ENCODE measurements at regions not wholly inside any gene's neighbourhood (a gene's known extent, or its start where the extent isn't known, plus 50 kb on each side); places are given as distances from the start of the nearest gene placed in this dataset.
A peak's percentile ranks its signal among the peaks of the same experiment; 100 is the strongest.

DNA sequence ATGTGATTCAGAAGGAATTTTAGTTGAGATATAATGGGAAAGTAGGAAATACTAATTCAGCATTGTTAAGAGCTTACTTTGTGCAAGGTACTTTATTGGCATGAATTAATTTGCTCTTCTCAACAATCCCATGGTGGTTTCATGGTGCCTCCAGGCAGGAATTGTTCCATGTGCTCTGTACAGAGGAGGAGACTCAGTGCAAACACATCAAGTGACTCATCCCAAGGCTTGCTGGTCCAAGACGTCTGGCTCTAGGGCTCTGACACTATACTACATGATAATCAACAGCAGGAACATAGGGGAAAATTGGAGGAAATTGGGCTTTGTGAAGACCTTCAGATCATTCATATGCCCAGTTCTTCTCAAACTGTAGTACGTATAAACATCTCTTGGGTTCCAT, 66.5 kb upstream of the PRKG1 start:
- TF ChIP-seq, protein P1, sequence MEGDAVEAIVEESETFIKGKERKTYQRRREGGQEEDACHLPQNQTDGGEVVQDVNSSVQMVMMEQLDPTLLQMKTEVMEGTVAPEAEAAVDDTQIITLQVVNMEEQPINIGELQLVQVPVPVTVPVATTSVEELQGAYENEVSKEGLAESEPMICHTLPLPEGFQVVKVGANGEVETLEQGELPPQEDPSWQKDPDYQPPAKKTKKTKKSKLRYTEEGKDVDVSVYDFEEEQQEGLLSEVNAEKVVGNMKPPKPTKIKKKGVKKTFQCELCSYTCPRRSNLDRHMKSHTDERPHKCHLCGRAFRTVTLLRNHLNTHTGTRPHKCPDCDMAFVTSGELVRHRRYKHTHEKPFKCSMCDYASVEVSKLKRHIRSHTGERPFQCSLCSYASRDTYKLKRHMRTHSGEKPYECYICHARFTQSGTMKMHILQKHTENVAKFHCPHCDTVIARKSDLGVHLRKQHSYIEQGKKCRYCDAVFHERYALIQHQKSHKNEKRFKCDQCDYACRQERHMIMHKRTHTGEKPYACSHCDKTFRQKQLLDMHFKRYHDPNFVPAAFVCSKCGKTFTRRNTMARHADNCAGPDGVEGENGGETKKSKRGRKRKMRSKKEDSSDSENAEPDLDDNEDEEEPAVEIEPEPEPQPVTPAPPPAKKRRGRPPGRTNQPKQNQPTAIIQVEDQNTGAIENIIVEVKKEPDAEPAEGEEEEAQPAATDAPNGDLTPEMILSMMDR (IDR thresholded peaks at IDR 0.05) = no peak
- no peak for TF ChIP-seq POLR2A (IDR thresholded peaks at IDR 0.05)
- Histone ChIP-seq H3K36me3 (replicated peaks in 1 of 2) (no peaks in the 10 kb centered on the region), H3K27ac (no peak overlapping the region), H3K9me3 (replicated peaks in 1 of 3) (no peaks in the 10 kb centered on the region), H3K4me1 (replicated peaks in 1 of 2) (no peaks in the 10 kb centered on the region), H3K27me3 (no peaks in the 10 kb centered on the region), H3K4me3 (no peak overlapping the region)
- 59 to 67% (median 63%) methylated on average over 2 of the region's 2 CpGs for WGBS, 4 donors
- DNase-seq = no peak
- intact Hi-C loops (cut with DNase I) = no loop called here

DNA sequence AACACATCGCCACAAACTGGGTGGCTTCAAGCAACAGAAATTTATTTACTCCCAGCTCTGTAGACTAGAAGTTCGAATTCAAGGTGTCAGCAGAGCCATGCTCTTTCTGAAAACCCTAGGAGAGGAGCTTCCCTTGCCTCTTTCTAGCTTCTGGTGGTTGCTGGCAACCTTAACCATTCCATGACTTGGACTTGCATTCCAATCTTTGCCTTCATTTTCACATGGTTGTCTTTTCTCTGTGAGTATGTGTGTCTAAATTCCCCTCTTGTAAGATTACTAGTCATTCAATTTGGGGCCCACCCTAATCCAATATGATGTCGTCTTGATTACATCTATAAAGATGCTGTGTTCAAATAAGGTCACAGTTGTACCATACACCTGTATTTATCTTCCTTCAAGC, 65.9 kb upstream of the PRKG1 start:
- no peak overlapping the region for H3K27ac ChIP-seq
- no peaks in the 10 kb centered on the region for H3K27me3 ChIP-seq
- no peak for DNase-seq
- intact Hi-C loops (cut with DNase I) = no loop called here
- no peak overlapping the region for H3K4me3 ChIP-seq
- no peaks in the 10 kb centered on the region for H3K9me3 ChIP-seq (replicated peaks in 1 of 3)
- no peaks in the 10 kb centered on the region for H3K4me1 ChIP-seq (replicated peaks in 1 of 2)
- TF ChIP-seq, protein P1 (IDR thresholded peaks at IDR 0.05) = no peak
- TF ChIP-seq POLR2A (IDR thresholded peaks at IDR 0.05) = no peak
- 81 to 87% (median 84%) methylated on average over 3 of the region's 3 CpGs for WGBS, 4 donors
- H3K36me3 ChIP-seq (replicated peaks in 1 of 2) = no peaks in the 10 kb centered on the region

DNA sequence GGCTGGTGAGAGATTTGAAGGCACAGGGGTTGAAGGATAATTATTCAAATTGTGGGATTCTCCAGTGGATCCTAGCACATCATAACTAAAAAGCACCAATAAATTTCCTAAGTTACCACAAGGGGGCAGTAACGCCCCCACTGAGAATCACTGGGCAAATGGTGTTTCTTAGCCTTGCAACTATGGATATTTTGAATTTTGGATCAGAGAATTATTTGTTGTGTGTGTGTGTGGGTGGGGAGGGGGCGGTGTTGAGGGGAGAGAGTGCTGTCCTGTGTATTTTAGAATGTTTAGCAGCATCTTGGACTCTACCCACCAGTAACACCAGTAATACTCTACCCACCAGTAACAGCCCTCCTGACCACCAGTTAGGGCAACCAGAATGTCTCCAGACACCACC, 63.3 kb upstream of the PRKG1 start:
- no peaks in the 10 kb centered on the region for H3K36me3 ChIP-seq (replicated peaks in 1 of 2)
- 11 to 20% (median 15%) methylated on average over 2 of the region's 2 CpGs for WGBS, 4 donors
- intact Hi-C loops (cut with DNase I) = no loop called here
- no peaks in the 10 kb centered on the region for H3K4me1 ChIP-seq (replicated peaks in 1 of 2)
- H3K4me3 ChIP-seq = no peak overlapping the region
- DNase-seq = peak in 2 of 7 donors; percentile 29 to 32
- no peak overlapping the region for H3K27ac ChIP-seq
- no peaks in the 10 kb centered on the region for H3K27me3 ChIP-seq
- no peaks in the 10 kb centered on the region for H3K9me3 ChIP-seq (replicated peaks in 1 of 3)
- TF ChIP-seq, protein P1 (IDR thresholded peaks at IDR 0.05) = peak; percentile 63 to 94 (median 72)
- TF ChIP-seq POLR2A (IDR thresholded peaks at IDR 0.05) = no peak

DNA sequence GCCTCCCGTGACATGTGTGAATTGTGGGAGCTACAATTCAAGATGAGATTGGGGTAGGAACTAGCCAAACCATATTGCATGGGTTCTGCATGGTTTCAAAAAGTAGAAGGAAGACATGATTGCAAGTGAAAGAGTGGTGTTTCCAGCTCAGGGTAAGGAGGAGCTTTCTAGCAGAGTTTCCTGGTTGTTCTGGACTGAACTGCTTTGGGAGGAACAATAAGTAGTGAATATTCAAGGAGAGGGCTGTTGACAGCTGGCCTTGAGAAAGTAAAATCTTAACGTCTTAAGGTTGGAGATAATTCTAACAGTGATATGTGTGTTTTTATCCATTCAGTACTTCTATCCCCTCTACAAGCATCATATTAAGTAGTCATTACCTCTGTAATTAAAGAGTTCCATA, 62.2 kb upstream of the PRKG1 start:
- Histone ChIP-seq H3K27me3 (no peaks in the 10 kb centered on the region), H3K36me3 (replicated peaks in 1 of 2) (no peaks in the 10 kb centered on the region), H3K9me3 (replicated peaks in 1 of 3) (no peaks in the 10 kb centered on the region), H3K4me3 (no peak overlapping the region), H3K27ac (no peak overlapping the region), H3K4me1 (replicated peaks in 1 of 2) (no peaks in the 10 kb centered on the region)
- TF ChIP-seq, protein P1 (IDR thresholded peaks at IDR 0.05) = no peak
- TF ChIP-seq POLR2A (IDR thresholded peaks at IDR 0.05) = no peak
- DNase-seq = no peak
- intact Hi-C loops (cut with DNase I) = no loop called here
- WGBS, 4 donors = 61 to 72% (median 63%) methylated on average over 2 of the region's 2 CpGs

Data from adrenal gland (tissue), 9 donors.